GM12878 (cell line): ENCODE measurements at regions not wholly inside any gene's neighbourhood (a gene's known extent, or its start where the extent isn't known, plus 50 kb on each side); places are given as distances from the start of the nearest gene placed in this dataset.

Source experiments
- ATAC-seq: fragments of 200-7000 bp; cut with Tn5 transposase; 3 replicates; pipeline ENCODE4 v1.9.1; 2020; ENCODE audit warnings: mild to moderate bottlenecking, moderate library complexity
- BruUV-seq: library from RNA; stranded (reverse); fragments of 400-500 nt; replicated peaks from 2 replicates; lab custom pipeline; 2021; lab: Mats Ljungman, UMichigan
- CTCF ChIA-PET: fragments of 300-600 bp; sonication (Branson Sonifier 250); formaldehyde crosslinking; extraction: SDS; loops from one replicate; lab custom pipeline; 2021; ENCODE audit warnings: inconsistent platforms; lab: Yijun Ruan, JAX
- POLR2A ChIA-PET: fragments of 350-600 bp; formaldehyde crosslinking; extraction: SDS; loops from one replicate; lab custom pipeline; 2021; ENCODE audit warnings: inconsistent platforms; lab: Charles Lee
- RAD21 ChIA-PET: fragments of 300-600 bp; sonication (Branson Sonifier 250); formaldehyde crosslinking; loops from one replicate; lab custom pipeline; 2023; ENCODE audit warnings: antibody characterized with exemption; ENCODE audit not compliant: unreplicated experiment; lab: Charles Lee
- SMC1A ChIA-PET: fragments of 300-600 bp; sonication (Branson Sonifier 250); formaldehyde crosslinking; loops from one replicate; lab custom pipeline; 2023; ENCODE audit not compliant: unreplicated experiment, uncharacterized antibody; lab: Charles Lee
- DNase-seq: peaks from one replicate; pipeline ENCODE4 v3.0.0-alpha.2; 2011; ENCODE audit warnings: low read depth, low spot score
- FAIRE-seq: peaks from 3 replicates; lab custom pipeline; 2011; peaks lifted over from hg19 to GRCh38; lab: Jason Lieb, UNC
- H2AFZ ChIP-seq: 2 replicates; pipeline ENCODE4 v1.6.0; 2011; ENCODE audit warnings: low read depth, low read length, control low read depth; ENCODE audit not compliant: control insufficient read depth
- H3K27ac ChIP-seq: 2 replicates; pipeline ENCODE4 v1.5.1; 2011; ENCODE audit warnings: control low read depth; ENCODE audit not compliant: control insufficient read depth, insufficient read depth
- H3K27me3 ChIP-seq, 2 experiments: replicated peaks in 1 of 2; 2 replicates each; pipeline versions ENCODE4 v1.6.0 to v1.6.1; 2011; ENCODE audit warnings: low read length in 1 of 2; ENCODE audit not compliant: control insufficient read depth in 2 of 2, insufficient read depth in 2 of 2
- H3K36me3 ChIP-seq, 2 experiments: 2 replicates each; pipeline ENCODE4 v1.5.1; 2011; ENCODE audit warnings: low read length in 1 of 2; ENCODE audit not compliant: control insufficient read depth in 2 of 2, insufficient read depth in 2 of 2
- H3K4me1 ChIP-seq: 2 replicates; pipeline ENCODE4 v1.6.1; 2011; ENCODE audit warnings: mild to moderate bottlenecking, low read length, moderate library complexity, mixed read lengths; ENCODE audit not compliant: control insufficient read depth, insufficient read depth
- H3K4me2 ChIP-seq: 2 replicates; pipeline ENCODE4 v1.6.0; 2011; ENCODE audit warnings: control low read depth; ENCODE audit not compliant: control insufficient read depth, insufficient read depth
- H3K4me3 ChIP-seq: fragments of 200-600 bp; sonication (generic); 2 replicates; pipeline ENCODE4 v1.5.1; 2016
- H3K79me2 ChIP-seq: 2 replicates; pipeline ENCODE4 v1.6.0; 2011; ENCODE audit warnings: low read length; ENCODE audit not compliant: control insufficient read depth, insufficient read depth
- H3K9ac ChIP-seq: 2 replicates; pipeline ENCODE4 v1.8.0; 2011; ENCODE audit warnings: low read length, control low read depth, mixed read lengths; ENCODE audit not compliant: control insufficient read depth, insufficient read depth
- H3K9me3 ChIP-seq: replicated peaks from 3 replicates; pipeline ENCODE4 v1.5.1; 2011; ENCODE audit warnings: mild to moderate bottlenecking, low read length; ENCODE audit not compliant: control insufficient read depth, insufficient read depth
- H4K20me1 ChIP-seq: 2 replicates; pipeline ENCODE4 v1.6.0; 2011; ENCODE audit not compliant: control insufficient read depth, insufficient read depth
- BHLHE40 ChIP-seq, 2 experiments: fragments of 450-650 bp in 1 of 2; IDR thresholded peaks; 2 replicates each; pipeline ENCODE4 v1.6.1; 2011 to 2017; ENCODE audit warnings: low read depth in 2 of 2, borderline replicate concordance in 1 of 2, improper control_type of control experiment in 1 of 2, low read length in 1 of 2, mild to moderate bottlenecking in 1 of 2
- BMI1 ChIP-seq: fragments of 450-650 bp; IDR thresholded peaks from 2 replicates; pipeline ENCODE4 v1.6.1; 2016; ENCODE audit warnings: mild to moderate bottlenecking, moderate library complexity, borderline replicate concordance
- CREB1 ChIP-seq: IDR thresholded peaks from 2 replicates; pipeline ENCODE4 v1.6.1; 2012; ENCODE audit warnings: low read depth, mild to moderate bottlenecking, inconsistent platforms
- FOXK2 ChIP-seq: fragments of 450-650 bp; IDR thresholded peaks from 2 replicates; pipeline ENCODE4 v1.6.1; 2017; ENCODE audit warnings: mild to moderate bottlenecking, moderate library complexity
- JUNB ChIP-seq: IDR thresholded peaks from 2 replicates; pipeline ENCODE4 v1.6.1; 2016; ENCODE audit warnings: antibody characterized with exemption, mild to moderate bottlenecking
- MTA3 ChIP-seq: IDR thresholded peaks from 2 replicates; pipeline ENCODE4 v1.6.1; 2012; ENCODE audit warnings: low read length, inconsistent platforms, borderline replicate concordance
- NFYA ChIP-seq: IDR thresholded peaks from 2 replicates; pipeline ENCODE4 v1.6.1; 2011; ENCODE audit warnings: low read depth, mild to moderate bottlenecking, low read length, improper control_type of control experiment, borderline replicate concordance
- NR2C1 ChIP-seq: fragments of 450-650 bp; IDR thresholded peaks from 2 replicates; pipeline ENCODE4 v1.6.1; 2017; ENCODE audit warnings: antibody characterized with exemption, mild to moderate bottlenecking, moderate library complexity
- NR2F1 ChIP-seq: fragments of 450-650 bp; conservative IDR thresholded peaks from 2 replicates; pipeline ENCODE4 v1.6.1; 2017; ENCODE audit warnings: mild to moderate bottlenecking
- POU2F2 ChIP-seq: IDR thresholded peaks from 3 replicates; pipeline ENCODE4 v1.6.1; 2011; ENCODE audit warnings: low read depth, mild to moderate bottlenecking, low read length, borderline replicate concordance
- RAD51 ChIP-seq: fragments of 450-650 bp; IDR thresholded peaks from 2 replicates; pipeline ENCODE4 v1.6.1; 2016; ENCODE audit warnings: moderate library complexity, mild to moderate bottlenecking, inconsistent platforms
- SPI1 ChIP-seq: IDR thresholded peaks from 2 replicates; pipeline ENCODE4 v1.6.1; 2011; ENCODE audit warnings: low read depth, mild to moderate bottlenecking, low read length, moderate library complexity, borderline replicate concordance; ENCODE audit not compliant: insufficient read depth
- SUZ12 ChIP-seq: fragments of 200-600 bp; sonication (generic); IDR thresholded peaks from one replicate; pipeline ENCODE4 v1.6.1; 2018; ENCODE audit warnings: antibody characterized with exemption, mild to moderate bottlenecking; ENCODE audit not compliant: unreplicated experiment
- TARDBP ChIP-seq: IDR thresholded peaks from 2 replicates; pipeline ENCODE4 v1.6.1; 2016; ENCODE audit warnings: borderline replicate concordance
- WRNIP1 ChIP-seq: IDR thresholded peaks from 2 replicates; pipeline ENCODE4 v1.6.1; 2011; ENCODE audit warnings: low read depth, low read length, improper control_type of control experiment, borderline replicate concordance
- YY1 ChIP-seq: IDR thresholded peaks from 2 replicates; pipeline ENCODE4 v1.6.1; 2011; ENCODE audit warnings: low read depth, mild to moderate bottlenecking, low read length
- ZBED1 ChIP-seq: IDR thresholded peaks from 2 replicates; pipeline ENCODE4 v1.6.1; 2016; ENCODE audit warnings: borderline replicate concordance
- WGBS: methylation state at CpG from one replicate; pipeline ENCODE4 v1.1.6; 2016; ENCODE audit warnings: low lambda C conversion rate; ENCODE audit not compliant: insufficient replicate concordance, insufficient coverage; ENCODE audit errors: missing lambda C conversion rate; 5-methylcytosine and 5-hydroxymethylcytosine counted together
- in situ Hi-C: fragments of 300-500 bp; cut with MboI; formaldehyde crosslinking; loops from 9 replicates; pipeline ENCODE4 v1.14.3; 2018; ENCODE audit warnings: mixed read lengths
- intact Hi-C: fragments of 100-400 bp; cut with micrococcal nuclease; formaldehyde crosslinking; loops from one replicate; pipeline ENCODE4 v1.14.2; 2022; ENCODE audit not compliant: unreplicated experiment
- TF ChIP-seq, protein P1 (sequence below): fragments of 450-650 bp; IDR thresholded peaks from 2 replicates; pipeline ENCODE4 v1.6.1; 2018; ENCODE audit warnings: mild to moderate bottlenecking, low read depth, moderate library complexity; ENCODE audit not compliant: partially characterized antibody
- TF ChIP-seq, protein P2 (sequence below): fragments of 450-650 bp; conservative IDR thresholded peaks from 2 replicates; pipeline ENCODE4 v1.6.1; 2017; ENCODE audit warnings: mild to moderate bottlenecking, moderate library complexity
- TF ChIP-seq, protein P3 (sequence below): fragments of 450-650 bp; IDR thresholded peaks from 2 replicates; pipeline ENCODE4 v1.6.1; 2017; ENCODE audit warnings: mild to moderate bottlenecking

DNA sequence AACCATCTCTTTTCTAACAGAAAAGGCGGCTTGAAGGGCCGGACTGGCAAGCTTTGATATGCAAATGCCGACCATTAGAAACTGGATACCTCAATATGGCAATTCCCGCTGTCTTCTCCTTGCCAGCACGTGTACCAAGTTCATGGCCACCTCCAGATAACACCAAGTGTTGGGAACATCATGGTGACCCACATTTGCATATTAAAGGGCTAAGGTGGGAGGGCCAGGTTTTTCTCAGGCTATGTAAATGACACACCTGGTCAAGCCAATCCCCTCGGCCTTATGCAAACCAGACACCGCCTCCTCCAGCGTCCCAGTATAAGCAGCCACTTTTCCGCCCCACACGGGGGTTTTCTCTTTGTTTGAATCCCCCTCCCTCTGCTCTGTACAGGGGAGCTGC, 110.7 kb downstream of the DACT2 start (continued):
- TF ChIP-seq, protein P1, sequence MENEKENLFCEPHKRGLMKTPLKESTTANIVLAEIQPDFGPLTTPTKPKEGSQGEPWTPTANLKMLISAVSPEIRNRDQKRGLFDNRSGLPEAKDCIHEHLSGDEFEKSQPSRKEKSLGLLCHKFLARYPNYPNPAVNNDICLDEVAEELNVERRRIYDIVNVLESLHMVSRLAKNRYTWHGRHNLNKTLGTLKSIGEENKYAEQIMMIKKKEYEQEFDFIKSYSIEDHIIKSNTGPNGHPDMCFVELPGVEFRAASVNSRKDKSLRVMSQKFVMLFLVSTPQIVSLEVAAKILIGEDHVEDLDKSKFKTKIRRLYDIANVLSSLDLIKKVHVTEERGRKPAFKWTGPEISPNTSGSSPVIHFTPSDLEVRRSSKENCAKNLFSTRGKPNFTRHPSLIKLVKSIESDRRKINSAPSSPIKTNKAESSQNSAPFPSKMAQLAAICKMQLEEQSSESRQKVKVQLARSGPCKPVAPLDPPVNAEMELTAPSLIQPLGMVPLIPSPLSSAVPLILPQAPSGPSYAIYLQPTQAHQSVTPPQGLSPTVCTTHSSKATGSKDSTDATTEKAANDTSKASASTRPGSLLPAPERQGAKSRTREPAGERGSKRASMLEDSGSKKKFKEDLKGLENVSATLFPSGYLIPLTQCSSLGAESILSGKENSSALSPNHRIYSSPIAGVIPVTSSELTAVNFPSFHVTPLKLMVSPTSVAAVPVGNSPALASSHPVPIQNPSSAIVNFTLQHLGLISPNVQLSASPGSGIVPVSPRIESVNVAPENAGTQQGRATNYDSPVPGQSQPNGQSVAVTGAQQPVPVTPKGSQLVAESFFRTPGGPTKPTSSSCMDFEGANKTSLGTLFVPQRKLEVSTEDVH = no peak
- TF ChIP-seq TARDBP = no peak

DNA sequence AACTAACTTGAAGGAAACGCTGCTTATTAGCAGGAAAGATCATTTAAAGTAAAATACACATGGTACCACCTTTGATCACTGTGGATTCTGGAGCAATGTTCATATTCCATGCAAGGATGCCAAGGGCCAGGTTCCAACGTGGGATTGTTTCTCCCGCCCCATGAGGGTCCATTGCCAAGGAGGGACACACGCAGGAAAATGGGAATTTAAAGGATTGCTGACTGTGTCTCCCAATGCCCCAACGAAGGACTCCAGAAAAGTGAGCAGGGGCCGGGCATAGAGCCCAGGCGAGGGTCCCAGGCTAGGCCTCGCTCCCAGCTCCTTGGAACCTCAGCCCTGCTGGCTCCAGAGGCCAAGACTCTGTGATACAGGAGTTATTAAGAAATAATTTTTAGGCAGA, 111.2 kb downstream of the DACT2 start:
- H3K4me1 ChIP-seq = no peaks in the 10 kb centered on the region
- H3K27ac ChIP-seq = no peak overlapping the region
- H4K20me1 ChIP-seq = no peaks in the 10 kb centered on the region
- no peak for FAIRE-seq
- SMC1A ChIA-PET = no interaction called here
- no peak for DNase-seq
- in situ Hi-C loops (no loop called here), intact Hi-C loops (no loop called here)
- CTCF ChIA-PET = no interaction called here
- no peaks in the 10 kb centered on the region for H3K79me2 ChIP-seq
- H3K4me2 ChIP-seq = no peak overlapping the region
- no TSS peak for BruUV-seq
- H3K27me3 ChIP-seq = no peaks in the 10 kb centered on the region
- H3K9ac ChIP-seq = no peak overlapping the region
- POLR2A ChIA-PET = no interaction called here
- H2AFZ ChIP-seq = no peak overlapping the region
- RAD21 ChIA-PET = no interaction called here
- 28% methylated on average over 8 of the region's 8 CpGs for WGBS
- ATAC-seq = no peak
- no peaks in the 10 kb centered on the region for H3K36me3 ChIP-seq
- no peak overlapping the region for H3K4me3 ChIP-seq
- H3K9me3 ChIP-seq = no peaks in the 10 kb centered on the region
- no peak for TF ChIP-seq SUZ12
- no peak for TF ChIP-seq BHLHE40 (IDR thresholded peaks at IDR 0.05; ENCODE audit: borderline replicate concordance in 1 of 2, low read depth in 2 of 2, low read length in 1 of 2)
- TF ChIP-seq NR2F1 = no peak
- TF ChIP-seq, protein P2, sequence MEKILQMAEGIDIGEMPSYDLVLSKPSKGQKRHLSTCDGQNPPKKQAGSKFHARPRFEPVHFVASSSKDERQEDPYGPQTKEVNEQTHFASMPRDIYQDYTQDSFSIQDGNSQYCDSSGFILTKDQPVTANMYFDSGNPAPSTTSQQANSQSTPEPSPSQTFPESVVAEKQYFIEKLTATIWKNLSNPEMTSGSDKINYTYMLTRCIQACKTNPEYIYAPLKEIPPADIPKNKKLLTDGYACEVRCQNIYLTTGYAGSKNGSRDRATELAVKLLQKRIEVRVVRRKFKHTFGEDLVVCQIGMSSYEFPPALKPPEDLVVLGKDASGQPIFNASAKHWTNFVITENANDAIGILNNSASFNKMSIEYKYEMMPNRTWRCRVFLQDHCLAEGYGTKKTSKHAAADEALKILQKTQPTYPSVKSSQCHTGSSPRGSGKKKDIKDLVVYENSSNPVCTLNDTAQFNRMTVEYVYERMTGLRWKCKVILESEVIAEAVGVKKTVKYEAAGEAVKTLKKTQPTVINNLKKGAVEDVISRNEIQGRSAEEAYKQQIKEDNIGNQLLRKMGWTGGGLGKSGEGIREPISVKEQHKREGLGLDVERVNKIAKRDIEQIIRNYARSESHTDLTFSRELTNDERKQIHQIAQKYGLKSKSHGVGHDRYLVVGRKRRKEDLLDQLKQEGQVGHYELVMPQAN = no peak
- no peak for TF ChIP-seq CREB1
- no peak for TF ChIP-seq POU2F2
- TF ChIP-seq RAD51 = no peak
- no peak for TF ChIP-seq BMI1
- no peak for TF ChIP-seq MTA3
- TF ChIP-seq, protein P3, sequence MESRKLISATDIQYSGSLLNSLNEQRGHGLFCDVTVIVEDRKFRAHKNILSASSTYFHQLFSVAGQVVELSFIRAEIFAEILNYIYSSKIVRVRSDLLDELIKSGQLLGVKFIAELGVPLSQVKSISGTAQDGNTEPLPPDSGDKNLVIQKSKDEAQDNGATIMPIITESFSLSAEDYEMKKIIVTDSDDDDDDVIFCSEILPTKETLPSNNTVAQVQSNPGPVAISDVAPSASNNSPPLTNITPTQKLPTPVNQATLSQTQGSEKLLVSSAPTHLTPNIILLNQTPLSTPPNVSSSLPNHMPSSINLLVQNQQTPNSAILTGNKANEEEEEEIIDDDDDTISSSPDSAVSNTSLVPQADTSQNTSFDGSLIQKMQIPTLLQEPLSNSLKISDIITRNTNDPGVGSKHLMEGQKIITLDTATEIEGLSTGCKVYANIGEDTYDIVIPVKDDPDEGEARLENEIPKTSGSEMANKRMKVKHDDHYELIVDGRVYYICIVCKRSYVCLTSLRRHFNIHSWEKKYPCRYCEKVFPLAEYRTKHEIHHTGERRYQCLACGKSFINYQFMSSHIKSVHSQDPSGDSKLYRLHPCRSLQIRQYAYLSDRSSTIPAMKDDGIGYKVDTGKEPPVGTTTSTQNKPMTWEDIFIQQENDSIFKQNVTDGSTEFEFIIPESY = no peak
- TF ChIP-seq NFYA = no peak
- TF ChIP-seq SPI1 = no peak
- no peak for TF ChIP-seq WRNIP1
- no peak for TF ChIP-seq ZBED1
- TF ChIP-seq FOXK2 = no peak
- no peak for TF ChIP-seq NR2C1
- no peak for TF ChIP-seq JUNB
- no peak for TF ChIP-seq YY1
